ENCODE measurements at regions not wholly inside any gene's neighbourhood (a gene's known extent, or its start where the extent isn't known, plus 50 kb on each side); places are given as distances from the start of the nearest gene placed in this dataset.
"Not testable (repeated sequence)": the region's sequence is repeated elsewhere in the genome, so short reads cannot be mapped to it uniquely, and the experiment has no call there.

DNA sequence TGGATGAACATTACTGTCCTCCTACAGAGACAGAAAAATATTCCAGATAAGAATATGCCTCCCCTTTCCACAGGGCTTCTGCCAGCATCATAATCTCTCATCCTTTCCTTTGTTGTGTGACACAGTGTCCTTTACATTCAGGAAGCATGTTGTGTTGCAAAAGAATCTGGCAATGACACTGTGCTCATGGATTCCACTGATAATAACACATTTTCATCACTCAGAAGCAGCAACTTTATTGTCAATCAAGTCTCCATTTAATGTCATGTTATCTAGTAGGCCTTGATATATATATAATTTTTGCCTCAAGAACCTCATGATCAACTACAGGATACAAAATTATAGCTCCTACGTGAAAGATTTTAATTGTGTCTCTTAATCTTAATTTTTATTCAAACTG, 833.9 kb downstream of the FSTL5 start:
- Histone ChIP-seq H3K4me1 (replicated peaks in 1 of 2) (no peaks in the 10 kb centered on the region), H3K4me3 (no peak overlapping the region), H3K27ac (no peak overlapping the region)
- in situ Hi-C loops (cut with MboI; ENCODE audit: low pct_unique_long_range_greater_than_20kb in 2 of 9, low sequenced_read_pairs in 9 of 9, unreplicated experiment in 9 of 9) = no loop called here
- WGBS, 10 experiments = 0 to 100% (median 80%) methylated on average over 1 of the region's 1 CpG; no CpG with 5 or more reads in 1 of the 10 experiments
- ATAC-seq (replicated peaks in 6 of 8) = no peak

DNA sequence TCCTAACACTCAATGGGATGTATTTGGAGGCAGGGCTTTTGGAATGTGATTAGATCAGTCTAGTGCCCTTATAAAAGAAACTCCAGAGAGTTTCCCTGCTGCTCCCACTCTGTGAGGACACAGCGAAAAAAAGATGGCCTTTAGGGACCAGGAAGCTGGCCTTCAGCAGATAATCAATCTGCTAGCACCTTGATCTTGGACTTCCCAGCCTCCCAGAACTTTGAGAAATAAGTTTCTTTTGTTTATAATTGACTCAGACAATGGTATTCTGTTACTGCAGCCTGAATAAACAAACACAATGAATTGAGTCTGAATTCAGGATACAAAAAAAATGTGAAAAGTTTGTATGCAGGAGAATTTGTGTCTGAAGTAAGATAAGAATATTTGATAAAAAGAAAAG, 842.1 kb downstream of the FSTL5 start:
- in situ Hi-C loops (cut with MboI; ENCODE audit: low pct_unique_long_range_greater_than_20kb in 2 of 9, low sequenced_read_pairs in 9 of 9, unreplicated experiment in 9 of 9) = no loop called here

DNA sequence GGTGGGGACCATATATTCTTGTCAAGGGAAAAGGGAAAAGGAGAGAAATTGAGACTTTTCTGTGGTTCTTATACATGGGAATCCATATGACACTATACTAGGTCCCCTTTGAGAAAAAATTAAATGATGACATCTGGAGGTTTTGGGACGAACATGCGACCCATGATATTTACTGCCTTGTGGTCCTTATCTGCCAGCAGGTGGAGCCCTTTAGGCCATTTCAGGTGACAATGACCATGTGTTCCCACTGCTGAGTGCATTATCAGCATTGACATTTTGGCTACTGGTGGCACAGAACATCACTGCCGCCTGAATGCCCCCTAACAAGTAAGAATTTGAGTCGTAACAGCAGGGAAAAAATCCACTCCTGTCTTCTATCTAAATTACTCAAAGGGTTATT, 843.4 kb downstream of the FSTL5 start:
- in situ Hi-C loops (cut with MboI; ENCODE audit: low pct_unique_long_range_greater_than_20kb in 2 of 9, low sequenced_read_pairs in 9 of 9, unreplicated experiment in 9 of 9) = no loop called here
- no peak overlapping the region for H3K4me3 ChIP-seq
- ATAC-seq (replicated peaks in 6 of 8) = no peak
- 20 to 94% (median 74%) methylated on average over 1 to 4 of the region's 4 CpGs; no CpG with 5 or more reads in 2 of the 10 experiments for WGBS, 10 experiments
- no peak overlapping the region for H3K27ac ChIP-seq
- no peaks in the 10 kb centered on the region for H3K4me1 ChIP-seq (replicated peaks in 1 of 2)

More for the DNA sequence above, 842.1 kb downstream of the FSTL5 start:
- 20 to 100% (median 83%) methylated on average over 1 of the region's 1 CpG; no CpG with 5 or more reads in 5 of the 10 experiments for WGBS, 10 experiments
- Histone ChIP-seq H3K4me3 (no peak overlapping the region), H3K27ac (no peak overlapping the region), H3K4me1 (replicated peaks in 1 of 2) (no peaks in the 10 kb centered on the region)
- ATAC-seq (replicated peaks in 6 of 8) = no peak

DNA sequence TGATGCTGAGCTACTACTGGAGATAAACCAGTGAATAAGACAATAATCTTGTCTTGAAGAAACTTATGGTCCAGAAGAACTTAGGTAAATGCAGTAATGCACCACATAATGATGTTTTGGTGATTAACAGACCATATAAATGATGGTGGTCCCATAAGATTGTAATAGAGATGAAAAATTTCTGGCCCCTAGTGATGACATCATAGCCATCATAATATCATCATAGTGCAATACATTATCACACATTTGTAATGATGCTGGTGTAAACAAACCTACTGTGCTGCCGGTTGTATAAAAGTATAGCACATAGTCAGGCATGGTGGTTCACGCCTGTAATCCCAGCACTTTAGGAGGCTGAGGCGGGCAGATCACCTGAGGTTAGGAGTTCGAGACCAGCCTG, 846.8 kb downstream of the FSTL5 start:
- Histone ChIP-seq H3K27ac (no peak overlapping the region), H3K4me3 (no peak overlapping the region), H3K4me1 (replicated peaks in 1 of 2) (no peaks in the 10 kb centered on the region)
- no peak for ATAC-seq (replicated peaks in 6 of 8)
- in situ Hi-C loops (cut with MboI; ENCODE audit: low pct_unique_long_range_greater_than_20kb in 2 of 9, low sequenced_read_pairs in 9 of 9, unreplicated experiment in 9 of 9) = no loop called here
- 0 to 100% (median 65%) methylated on average over 2 to 4 of the region's 4 CpGs; no CpG with 5 or more reads in 5 of the 10 experiments for WGBS, 10 experiments

DNA sequence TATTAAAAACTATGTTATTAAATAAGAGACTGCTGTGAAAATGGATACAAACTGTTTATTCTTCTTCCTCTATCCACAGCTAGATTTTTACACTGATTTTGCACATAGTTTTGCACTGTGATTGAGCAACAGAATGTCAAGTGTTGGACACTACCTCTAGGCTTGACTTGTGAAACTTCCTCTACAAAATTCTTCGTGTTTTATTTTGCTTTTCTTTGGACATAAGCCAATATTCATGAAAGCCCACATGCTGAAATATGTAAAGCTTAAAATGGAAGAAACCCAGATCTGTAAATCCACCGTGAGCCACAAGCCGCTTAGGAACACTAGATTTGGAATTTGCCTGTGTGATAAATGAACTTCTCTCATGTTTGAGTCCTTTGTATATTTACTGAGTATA, 849.4 kb downstream of the FSTL5 start:
- ATAC-seq (replicated peaks in 6 of 8) = peak in 1 of 8 experiments; percentile 27
- in situ Hi-C loops (cut with MboI; ENCODE audit: low pct_unique_long_range_greater_than_20kb in 2 of 9, low sequenced_read_pairs in 9 of 9, unreplicated experiment in 9 of 9) = no loop called here
- WGBS, 10 experiments = 0 to 93% (median 48%) methylated on average over 1 to 3 of the region's 3 CpGs

DNA sequence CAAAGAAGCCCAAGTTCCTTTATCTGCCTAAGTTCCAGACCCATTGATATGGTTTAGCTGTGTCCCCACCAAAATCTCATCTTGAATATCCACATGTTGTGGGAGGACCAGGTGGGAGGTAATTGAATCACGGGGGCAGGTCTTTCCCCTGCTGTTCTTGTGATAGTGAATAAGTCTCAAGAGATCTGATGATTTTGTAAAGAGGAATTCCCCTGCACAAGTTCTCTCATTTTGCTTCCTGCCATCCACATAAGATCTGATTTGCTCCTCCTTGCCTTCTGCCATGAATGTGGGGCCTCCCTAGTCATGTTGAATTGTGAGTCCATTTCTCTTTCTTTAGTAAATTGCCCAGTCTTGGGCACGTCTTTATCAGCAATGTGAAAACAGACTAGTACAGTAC, 860.2 kb downstream of the FSTL5 start:
- no peaks in the 10 kb centered on the region for H3K4me1 ChIP-seq (replicated peaks in 1 of 2)
- no peak for ATAC-seq (replicated peaks in 6 of 8)
- H3K4me3 ChIP-seq = no peak overlapping the region
- in situ Hi-C loops (cut with MboI; ENCODE audit: low pct_unique_long_range_greater_than_20kb in 2 of 9, low sequenced_read_pairs in 9 of 9, unreplicated experiment in 9 of 9) = no loop called here
- 0 to 93% (median 68%) methylated on average over 1 to 2 of the region's 2 CpGs; no CpG with 5 or more reads in 2 of the 10 experiments for WGBS, 10 experiments
- no peak overlapping the region for H3K27ac ChIP-seq

More for the DNA sequence above, 849.4 kb downstream of the FSTL5 start:
- no peak overlapping the region for H3K27ac ChIP-seq
- no peaks in the 10 kb centered on the region for H3K4me1 ChIP-seq (replicated peaks in 1 of 2)
- H3K4me3 ChIP-seq = no peak overlapping the region

DNA sequence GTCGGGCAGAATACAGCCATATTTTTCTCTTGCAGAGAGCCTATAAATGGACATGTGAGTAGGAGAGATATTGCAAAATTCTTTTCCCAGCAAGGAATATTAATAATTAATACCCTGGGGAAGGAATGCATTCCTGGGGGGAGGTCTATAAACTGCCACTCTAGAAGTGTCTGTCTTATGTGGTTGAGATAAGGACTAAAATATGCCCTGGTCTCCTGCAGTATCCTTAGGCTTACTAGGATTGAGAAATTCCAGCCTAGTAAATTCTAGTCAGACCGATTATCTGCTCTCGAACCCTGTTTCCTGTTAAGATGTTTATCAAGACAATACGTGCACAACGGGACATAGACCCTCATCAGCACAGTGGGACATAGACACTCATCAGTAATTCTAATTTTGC, 872.6 kb downstream of the FSTL5 start:
- H3K4me3 ChIP-seq = no peak overlapping the region
- ATAC-seq (replicated peaks in 6 of 8) = no peak
- WGBS, 10 experiments = 20 to 90% (median 64%) methylated on average over 1 to 3 of the region's 5 CpGs; no CpG with 5 or more reads in 1 of the 10 experiments
- in situ Hi-C loops (cut with MboI; ENCODE audit: low pct_unique_long_range_greater_than_20kb in 2 of 9, low sequenced_read_pairs in 9 of 9, unreplicated experiment in 9 of 9) = no loop called here
- H3K27ac ChIP-seq = no peak overlapping the region
- no peaks in the 10 kb centered on the region for H3K4me1 ChIP-seq (replicated peaks in 1 of 2)

DNA sequence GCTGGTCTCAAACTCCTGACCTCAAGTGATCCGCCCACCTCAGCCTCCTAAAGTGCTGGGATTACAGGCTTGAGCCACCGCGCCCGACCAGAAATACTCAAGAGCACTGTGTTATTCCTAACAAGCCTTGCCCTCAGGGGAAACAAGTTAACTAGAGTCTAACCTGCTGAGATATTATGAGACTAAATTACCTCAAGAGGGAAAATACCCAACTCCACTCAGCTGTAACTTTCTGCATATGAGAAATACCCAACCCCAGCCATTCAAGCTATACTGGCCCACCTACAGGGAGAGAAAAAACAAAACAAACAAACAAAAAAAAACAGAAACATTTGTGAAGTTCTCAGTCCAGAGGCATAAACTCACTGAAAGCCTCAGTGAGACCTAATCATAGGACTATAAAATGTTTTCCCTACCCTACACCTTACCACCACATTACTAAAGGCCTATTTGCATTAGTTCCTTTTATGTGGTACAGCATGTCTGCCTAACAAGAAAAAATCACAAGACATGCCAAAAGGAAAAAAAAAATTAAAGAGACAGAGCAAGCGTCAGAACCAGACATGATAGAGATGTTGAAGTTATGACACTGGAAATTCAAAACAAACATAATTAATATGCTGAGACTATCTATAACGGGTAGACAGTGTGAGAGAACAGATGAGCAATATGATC, 876.0 kb downstream of the FSTL5 start:
- no peak overlapping the region for H3K27ac ChIP-seq
- no peak for ATAC-seq (replicated peaks in 6 of 8)
- no peaks in the 10 kb centered on the region for H3K4me1 ChIP-seq (replicated peaks in 1 of 2)
- WGBS, 10 experiments = 32 to 96% (median 90%) methylated on average over 1 to 6 of the region's 6 CpGs; no CpG with 5 or more reads in 2 of the 10 experiments
- no peak overlapping the region for H3K4me3 ChIP-seq
- in situ Hi-C loops (cut with MboI; ENCODE audit: low pct_unique_long_range_greater_than_20kb in 2 of 9, low sequenced_read_pairs in 9 of 9, unreplicated experiment in 9 of 9) = no loop called here

DNA sequence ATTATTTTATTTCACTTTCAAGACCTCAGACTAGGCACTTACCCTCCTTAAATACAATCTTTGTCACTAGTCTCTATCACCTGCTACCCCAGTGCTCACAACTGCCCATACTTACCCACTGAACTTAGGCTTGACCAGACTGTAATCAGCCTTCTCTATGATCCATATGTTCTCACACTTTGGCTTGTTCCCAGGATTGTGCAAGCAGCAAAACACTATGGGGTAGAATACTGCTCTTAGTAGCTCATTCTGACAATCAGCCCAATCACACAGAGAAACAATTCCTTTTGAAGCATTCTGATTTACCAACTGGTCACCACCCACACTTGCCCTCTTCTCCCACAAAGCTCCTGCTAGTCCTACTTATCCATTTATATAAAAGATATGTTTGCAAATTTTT, 878.3 kb downstream of the FSTL5 start:
- Histone ChIP-seq H3K4me1 (replicated peaks in 1 of 2) (no peaks in the 10 kb centered on the region), H3K27ac (no peak overlapping the region), H3K4me3 (no peak overlapping the region)
- no peak for ATAC-seq (replicated peaks in 6 of 8)
- in situ Hi-C loops (cut with MboI; ENCODE audit: low pct_unique_long_range_greater_than_20kb in 2 of 9, low sequenced_read_pairs in 9 of 9, unreplicated experiment in 9 of 9) = no loop called here

GRCh38 chr4:161280929-161281328, 882.9 kb downstream of the FSTL5 start:
- in situ Hi-C loops (cut with MboI; ENCODE audit: low pct_unique_long_range_greater_than_20kb in 2 of 9, low sequenced_read_pairs in 9 of 9, unreplicated experiment in 9 of 9) = no loop called here
- ATAC-seq (replicated peaks in 6 of 8) = no peak
- H3K4me3 ChIP-seq = no peak overlapping the region
- no peaks in the 10 kb centered on the region for H3K4me1 ChIP-seq (replicated peaks in 1 of 2)
- H3K27ac ChIP-seq = no peak overlapping the region
- WGBS, 10 experiments = 0 to 100% (median 67%) methylated on average over 1 to 2 of the region's 2 CpGs; no CpG with 5 or more reads in 1 of the 10 experiments

DNA sequence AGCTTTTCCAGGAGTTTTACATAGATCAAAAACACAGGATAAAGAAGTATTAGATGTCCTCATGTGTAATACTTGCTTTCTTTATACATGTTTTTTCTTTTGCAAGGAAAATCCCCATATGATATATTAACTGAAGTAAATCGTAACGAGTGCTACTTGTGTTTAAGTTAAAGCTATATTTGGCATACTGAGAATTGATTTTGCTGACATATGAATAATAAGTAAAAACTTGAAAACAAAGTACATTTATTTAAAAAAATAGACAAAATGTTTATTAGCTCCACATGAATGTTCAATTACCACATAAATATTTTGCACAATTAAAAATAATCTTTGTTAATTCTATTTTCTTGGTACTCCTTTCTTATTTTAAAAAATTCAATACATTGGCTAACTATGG, 884.7 kb downstream of the FSTL5 start:
- whole genome bisulfite sequencing, 10 experiments = 0 to 100% (median 94%) methylated on average over 2 of the region's 2 CpGs; no CpG with 5 or more reads in 1 of the 10 experiments
- H3K4me3 ChIP-seq = no peak overlapping the region
- no peak overlapping the region for H3K27ac ChIP-seq
- in situ Hi-C loops (cut with MboI; ENCODE audit: low pct_unique_long_range_greater_than_20kb in 2 of 9, low sequenced_read_pairs in 9 of 9, unreplicated experiment in 9 of 9) = no loop called here
- no peaks in the 10 kb centered on the region for H3K4me1 ChIP-seq (replicated peaks in 1 of 2)
- no peak for ATAC-seq (replicated peaks in 6 of 8)

DNA sequence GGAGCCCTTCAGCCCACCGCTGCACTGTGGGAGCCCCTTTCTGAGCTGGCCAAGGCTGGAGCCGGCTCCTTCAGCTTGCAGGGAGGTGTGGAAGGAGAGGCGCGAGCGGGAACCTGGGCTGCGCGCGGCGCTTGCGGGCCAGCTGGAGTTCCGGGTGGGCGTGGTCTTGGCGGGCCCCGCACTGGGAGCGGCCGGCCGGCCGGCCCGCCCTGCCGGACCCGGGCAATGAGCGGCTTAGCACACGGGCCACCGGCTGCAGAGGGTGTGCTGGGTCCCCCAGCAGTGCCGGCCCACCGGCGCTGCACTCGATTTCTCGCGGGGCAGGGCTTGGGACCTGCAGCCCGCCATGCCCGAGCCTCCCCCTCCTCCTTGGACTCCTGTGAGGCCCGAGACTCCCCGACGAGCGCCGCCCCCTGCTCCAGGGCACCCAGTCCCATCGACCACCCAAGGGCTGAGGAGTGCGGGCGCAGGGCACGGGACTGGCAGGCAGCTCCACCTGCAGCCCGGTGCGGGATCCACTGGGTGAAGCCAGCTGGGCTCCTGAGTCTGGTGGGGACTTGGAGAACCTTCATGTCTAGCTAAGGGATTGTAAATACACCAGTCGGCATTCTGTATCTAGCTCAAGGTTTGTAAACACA, 886.5 kb downstream of the FSTL5 start:
- ATAC-seq (replicated peaks in 6 of 8); H3K27ac ChIP-seq; H3K4me3 ChIP-seq; in situ Hi-C loops (cut with MboI; ENCODE audit: low pct_unique_long_range_greater_than_20kb in 2 of 9, low sequenced_read_pairs in 9 of 9, unreplicated experiment in 9 of 9); H3K4me1 ChIP-seq (replicated peaks in 1 of 2): not testable (repeated sequence)
- 96 to 100% methylated on average over 1 to 9 of the region's 44 CpGs; no CpG with 5 or more reads in 8 of the 10 experiments for WGBS, 10 experiments

DNA sequence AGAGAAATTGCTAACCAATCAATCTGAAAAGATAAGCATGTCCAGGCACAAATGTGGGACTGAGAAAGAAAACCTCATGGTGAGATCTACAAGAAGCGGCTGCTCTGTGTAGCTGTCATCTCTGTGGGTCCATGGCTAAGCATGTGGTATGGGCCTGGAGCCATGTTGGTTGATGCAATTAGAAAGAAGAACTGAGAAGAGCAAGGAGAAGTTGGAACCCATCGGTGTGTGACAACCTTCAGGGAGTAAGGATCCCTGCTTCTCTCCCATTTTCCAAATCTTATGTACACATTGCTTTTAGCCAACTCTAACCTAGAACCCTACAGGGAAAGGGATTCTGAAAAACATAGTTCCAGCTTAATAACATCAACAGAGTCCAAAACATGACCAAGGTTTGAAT, 890.2 kb downstream of the FSTL5 start:
- no peak for ATAC-seq (replicated peaks in 6 of 8)
- 20 to 100% (median 94%) methylated on average over 1 to 2 of the region's 2 CpGs; no CpG with 5 or more reads in 1 of the 10 experiments for WGBS, 10 experiments

More for the DNA sequence above, 890.2 kb downstream of the FSTL5 start:
- Histone ChIP-seq H3K4me3 (no peak overlapping the region), H3K4me1 (replicated peaks in 1 of 2) (no peaks in the 10 kb centered on the region), H3K27ac (no peak overlapping the region)
- in situ Hi-C loops (cut with MboI; ENCODE audit: low pct_unique_long_range_greater_than_20kb in 2 of 9, low sequenced_read_pairs in 9 of 9, unreplicated experiment in 9 of 9) = loop anchor here in 1 of 9 experiments (25.0 kb wide), 1 partner anchor 889 kb away; the partner anchor contains the start of gene FSTL5
